ENCODE measurements at regions not wholly inside any gene's neighbourhood (a gene's known extent, or its start where the extent isn't known, plus 50 kb on each side); places are given as distances from the start of the nearest gene placed in this dataset.

DNA sequence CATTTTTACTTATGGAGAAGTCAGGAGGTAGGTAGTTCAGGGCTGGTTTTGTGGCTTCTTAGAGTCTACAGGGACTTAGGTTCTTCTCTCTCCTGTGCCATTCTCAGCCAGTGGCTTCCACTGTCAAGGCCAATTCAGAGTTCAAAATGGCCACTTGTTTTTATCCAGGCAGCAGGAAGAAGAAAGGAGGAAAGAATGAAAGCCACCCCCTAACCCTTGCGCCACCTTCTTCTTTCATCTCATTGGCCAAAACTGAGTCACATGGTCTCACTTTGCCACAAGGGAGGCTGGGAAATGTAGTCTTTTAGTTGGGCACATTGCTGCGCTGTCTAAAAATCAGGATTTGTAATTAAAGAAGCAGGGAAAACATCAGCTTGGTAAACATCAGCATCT is 60.8 kb upstream of the MED9 start:
- Histone ChIP-seq H3K36me3 (ENCODE audit: insufficient read depth) (no peaks in the 10 kb centered on the region), H3K27me3 (ENCODE audit: insufficient read depth) (no peaks in the 10 kb centered on the region), H2AFZ (no peak overlapping the region; the same call in 1 of the 2 replicates), H3F3A (replicated peaks; ENCODE audit: low read depth) (no peaks in the 10 kb centered on the region), H3K27ac (ENCODE audit: low read depth) (no peak overlapping the region), H3K9me2 (ENCODE audit: insufficient read depth) (peaks cover 11% of the 10 kb centered on the region), H3K4me1 (ENCODE audit: insufficient read depth) (no peaks in the 10 kb centered on the region), H4K20me1 (replicated peaks; ENCODE audit: insufficient read depth) (no peaks in the 10 kb centered on the region), H3K79me2 (replicated peaks; ENCODE audit: insufficient read depth) (no peaks in the 10 kb centered on the region), H3K4me3 (no peak overlapping the region), H3K4me2 (no peak overlapping the region)
- TF ChIP-seq, protein P1, sequence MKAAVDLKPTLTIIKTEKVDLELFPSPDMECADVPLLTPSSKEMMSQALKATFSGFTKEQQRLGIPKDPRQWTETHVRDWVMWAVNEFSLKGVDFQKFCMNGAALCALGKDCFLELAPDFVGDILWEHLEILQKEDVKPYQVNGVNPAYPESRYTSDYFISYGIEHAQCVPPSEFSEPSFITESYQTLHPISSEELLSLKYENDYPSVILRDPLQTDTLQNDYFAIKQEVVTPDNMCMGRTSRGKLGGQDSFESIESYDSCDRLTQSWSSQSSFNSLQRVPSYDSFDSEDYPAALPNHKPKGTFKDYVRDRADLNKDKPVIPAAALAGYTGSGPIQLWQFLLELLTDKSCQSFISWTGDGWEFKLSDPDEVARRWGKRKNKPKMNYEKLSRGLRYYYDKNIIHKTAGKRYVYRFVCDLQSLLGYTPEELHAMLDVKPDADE (IDR thresholded peaks at IDR 0.05) = peak; percentile 76
- TF ChIP-seq JUNB (IDR thresholded peaks at IDR 0.05; ENCODE audit: unreplicated experiment) = no peak
- Mint-ChIP-seq H3K4me3 (no peak overlapping the region), H3K27ac (peak overlapping the region; percentile 72), H3K9me3 (peaks cover 26% of the 10 kb centered on the region), H3K4me1 (peaks cover 4% of the 10 kb centered on the region), H3K36me3 (ENCODE audit: low read depth) (peaks cover 4% of the 10 kb centered on the region; the same call in 1 of the 3 replicates), H3K27me3 (ENCODE audit: insufficient read depth, low read depth, poor library complexity) (peaks cover 14% of the 10 kb centered on the region)
- ATAC-seq (peak; percentile 94), DNase-seq (ENCODE audit: low spot score) (peak; percentile 89)

DNA sequence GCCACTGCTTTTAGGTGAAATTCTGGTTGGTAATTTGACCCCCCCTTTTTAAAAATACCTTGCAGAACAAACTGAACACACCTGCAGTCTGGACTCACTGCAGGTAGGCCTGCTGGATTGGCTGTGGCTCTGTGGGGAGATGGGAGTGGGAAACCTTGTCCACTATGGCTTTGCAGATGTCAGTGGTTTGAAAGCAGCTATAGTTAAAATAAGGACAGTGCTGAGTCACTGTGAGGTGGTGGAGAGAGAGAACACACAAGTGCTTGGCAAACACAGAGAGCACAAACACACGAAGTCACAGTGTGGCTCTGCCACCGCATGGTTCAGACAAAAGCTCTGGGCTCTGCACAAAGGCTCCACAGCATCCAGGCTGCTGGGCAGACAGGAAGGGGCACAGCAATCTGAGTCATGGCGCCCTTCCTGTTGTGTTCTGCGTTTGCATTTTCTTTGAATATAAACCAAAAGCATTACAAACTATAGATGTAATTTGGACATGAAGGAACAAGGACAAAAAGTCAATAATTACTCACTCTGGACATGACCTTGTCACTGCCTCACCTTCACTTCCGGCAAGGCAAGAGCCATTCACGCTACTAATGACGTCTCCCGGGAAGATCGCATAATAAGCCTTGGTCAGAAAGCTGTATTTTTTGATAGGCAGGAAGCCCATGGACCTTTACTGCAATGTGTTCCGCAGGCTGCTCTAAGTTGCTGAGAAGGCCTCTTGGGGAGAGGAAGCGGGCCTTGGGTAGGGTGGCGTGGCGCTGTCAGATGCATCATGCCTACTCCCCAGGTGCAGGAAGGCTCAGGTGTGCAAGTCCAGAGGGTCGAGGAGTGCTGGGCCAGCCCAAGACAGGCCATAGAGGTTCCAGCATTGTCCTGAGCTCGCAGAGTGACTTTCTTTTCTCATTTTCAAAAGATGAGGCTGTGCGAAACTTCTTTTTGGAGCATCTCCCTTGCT is 60.1 kb upstream of the MED9 start:
- Histone ChIP-seq H3K36me3 (ENCODE audit: insufficient read depth) (no peaks in the 10 kb centered on the region), H2AFZ (peak overlapping the region; percentile 73; the same call in 1 of the 2 replicates), H3K4me3 (no peak overlapping the region), H4K20me1 (replicated peaks; ENCODE audit: insufficient read depth) (no peaks in the 10 kb centered on the region), H3K27ac (ENCODE audit: low read depth) (no peak overlapping the region), H3K9me2 (ENCODE audit: insufficient read depth) (peaks cover 11% of the 10 kb centered on the region), H3K79me2 (replicated peaks; ENCODE audit: insufficient read depth) (no peaks in the 10 kb centered on the region), H3K4me2 (no peak overlapping the region), H3F3A (replicated peaks; ENCODE audit: low read depth) (no peaks in the 10 kb centered on the region), H3K27me3 (ENCODE audit: insufficient read depth) (no peaks in the 10 kb centered on the region), H3K4me1 (ENCODE audit: insufficient read depth) (no peaks in the 10 kb centered on the region)
- H3K9me3 Mint-ChIP-seq = peaks cover 33% of the 10 kb centered on the region
- no peak for TF ChIP-seq NANOG (IDR thresholded peaks at IDR 0.05; ENCODE audit: borderline replicate concordance)
- TF ChIP-seq CREB1 (CRISPR knock-in tag; IDR thresholded peaks at IDR 0.05; ENCODE audit: low read depth) = no peak
- TF ChIP-seq, protein P2, sequence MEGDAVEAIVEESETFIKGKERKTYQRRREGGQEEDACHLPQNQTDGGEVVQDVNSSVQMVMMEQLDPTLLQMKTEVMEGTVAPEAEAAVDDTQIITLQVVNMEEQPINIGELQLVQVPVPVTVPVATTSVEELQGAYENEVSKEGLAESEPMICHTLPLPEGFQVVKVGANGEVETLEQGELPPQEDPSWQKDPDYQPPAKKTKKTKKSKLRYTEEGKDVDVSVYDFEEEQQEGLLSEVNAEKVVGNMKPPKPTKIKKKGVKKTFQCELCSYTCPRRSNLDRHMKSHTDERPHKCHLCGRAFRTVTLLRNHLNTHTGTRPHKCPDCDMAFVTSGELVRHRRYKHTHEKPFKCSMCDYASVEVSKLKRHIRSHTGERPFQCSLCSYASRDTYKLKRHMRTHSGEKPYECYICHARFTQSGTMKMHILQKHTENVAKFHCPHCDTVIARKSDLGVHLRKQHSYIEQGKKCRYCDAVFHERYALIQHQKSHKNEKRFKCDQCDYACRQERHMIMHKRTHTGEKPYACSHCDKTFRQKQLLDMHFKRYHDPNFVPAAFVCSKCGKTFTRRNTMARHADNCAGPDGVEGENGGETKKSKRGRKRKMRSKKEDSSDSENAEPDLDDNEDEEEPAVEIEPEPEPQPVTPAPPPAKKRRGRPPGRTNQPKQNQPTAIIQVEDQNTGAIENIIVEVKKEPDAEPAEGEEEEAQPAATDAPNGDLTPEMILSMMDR (conservative IDR thresholded peaks at IDR 0.05; ENCODE audit: low read depth in 2 of 2) = no peak
- TF ChIP-seq STAT1 (IDR thresholded peaks at IDR 0.05; ENCODE audit: unreplicated experiment) = no peak
- TF ChIP-seq, protein P3, sequence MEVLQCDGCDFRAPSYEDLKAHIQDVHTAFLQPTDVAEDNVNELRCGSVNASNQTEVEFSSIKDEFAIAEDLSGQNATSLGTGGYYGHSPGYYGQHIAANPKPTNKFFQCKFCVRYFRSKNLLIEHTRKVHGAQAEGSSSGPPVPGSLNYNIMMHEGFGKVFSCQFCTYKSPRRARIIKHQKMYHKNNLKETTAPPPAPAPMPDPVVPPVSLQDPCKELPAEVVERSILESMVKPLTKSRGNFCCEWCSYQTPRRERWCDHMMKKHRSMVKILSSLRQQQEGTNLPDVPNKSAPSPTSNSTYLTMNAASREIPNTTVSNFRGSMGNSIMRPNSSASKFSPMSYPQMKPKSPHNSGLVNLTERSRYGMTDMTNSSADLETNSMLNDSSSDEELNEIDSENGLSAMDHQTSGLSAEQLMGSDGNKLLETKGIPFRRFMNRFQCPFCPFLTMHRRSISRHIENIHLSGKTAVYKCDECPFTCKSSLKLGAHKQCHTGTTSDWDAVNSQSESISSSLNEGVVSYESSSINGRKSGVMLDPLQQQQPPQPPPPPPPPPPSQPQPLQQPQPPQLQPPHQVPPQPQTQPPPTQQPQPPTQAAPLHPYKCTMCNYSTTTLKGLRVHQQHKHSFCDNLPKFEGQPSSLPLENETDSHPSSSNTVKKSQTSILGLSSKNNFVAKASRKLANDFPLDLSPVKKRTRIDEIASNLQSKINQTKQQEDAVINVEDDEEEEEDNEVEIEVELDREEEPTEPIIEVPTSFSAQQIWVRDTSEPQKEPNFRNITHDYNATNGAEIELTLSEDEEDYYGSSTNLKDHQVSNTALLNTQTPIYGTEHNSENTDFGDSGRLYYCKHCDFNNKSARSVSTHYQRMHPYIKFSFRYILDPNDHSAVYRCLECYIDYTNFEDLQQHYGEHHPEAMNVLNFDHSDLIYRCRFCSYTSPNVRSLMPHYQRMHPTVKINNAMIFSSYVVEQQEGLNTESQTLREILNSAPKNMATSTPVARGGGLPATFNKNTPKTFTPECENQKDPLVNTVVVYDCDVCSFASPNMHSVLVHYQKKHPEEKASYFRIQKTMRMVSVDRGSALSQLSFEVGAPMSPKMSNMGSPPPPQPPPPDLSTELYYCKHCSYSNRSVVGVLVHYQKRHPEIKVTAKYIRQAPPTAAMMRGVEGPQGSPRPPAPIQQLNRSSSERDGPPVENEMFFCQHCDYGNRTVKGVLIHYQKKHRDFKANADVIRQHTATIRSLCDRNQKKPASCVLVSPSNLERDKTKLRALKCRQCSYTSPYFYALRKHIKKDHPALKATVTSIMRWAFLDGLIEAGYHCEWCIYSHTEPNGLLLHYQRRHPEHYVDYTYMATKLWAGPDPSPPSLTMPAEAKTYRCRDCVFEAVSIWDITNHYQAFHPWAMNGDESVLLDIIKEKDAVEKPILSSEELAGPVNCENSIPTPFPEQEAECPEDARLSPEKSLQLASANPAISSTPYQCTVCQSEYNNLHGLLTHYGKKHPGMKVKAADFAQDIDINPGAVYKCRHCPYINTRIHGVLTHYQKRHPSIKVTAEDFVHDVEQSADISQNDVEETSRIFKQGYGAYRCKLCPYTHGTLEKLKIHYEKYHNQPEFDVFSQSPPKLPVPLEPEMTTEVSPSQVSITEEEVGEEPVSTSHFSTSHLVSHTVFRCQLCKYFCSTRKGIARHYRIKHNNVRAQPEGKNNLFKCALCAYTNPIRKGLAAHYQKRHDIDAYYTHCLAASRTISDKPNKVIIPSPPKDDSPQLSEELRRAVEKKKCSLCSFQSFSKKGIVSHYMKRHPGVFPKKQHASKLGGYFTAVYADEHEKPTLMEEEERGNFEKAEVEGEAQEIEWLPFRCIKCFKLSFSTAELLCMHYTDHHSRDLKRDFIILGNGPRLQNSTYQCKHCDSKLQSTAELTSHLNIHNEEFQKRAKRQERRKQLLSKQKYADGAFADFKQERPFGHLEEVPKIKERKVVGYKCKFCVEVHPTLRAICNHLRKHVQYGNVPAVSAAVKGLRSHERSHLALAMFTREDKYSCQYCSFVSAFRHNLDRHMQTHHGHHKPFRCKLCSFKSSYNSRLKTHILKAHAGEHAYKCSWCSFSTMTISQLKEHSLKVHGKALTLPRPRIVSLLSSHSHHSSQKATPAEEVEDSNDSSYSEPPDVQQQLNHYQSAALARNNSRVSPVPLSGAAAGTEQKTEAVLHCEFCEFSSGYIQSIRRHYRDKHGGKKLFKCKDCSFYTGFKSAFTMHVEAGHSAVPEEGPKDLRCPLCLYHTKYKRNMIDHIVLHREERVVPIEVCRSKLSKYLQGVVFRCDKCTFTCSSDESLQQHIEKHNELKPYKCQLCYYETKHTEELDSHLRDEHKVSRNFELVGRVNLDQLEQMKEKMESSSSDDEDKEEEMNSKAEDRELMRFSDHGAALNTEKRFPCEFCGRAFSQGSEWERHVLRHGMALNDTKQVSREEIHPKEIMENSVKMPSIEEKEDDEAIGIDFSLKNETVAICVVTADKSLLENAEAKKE (CRISPR knock-in tag; IDR thresholded peaks at IDR 0.05) = no peak
- TF ChIP-seq POLR2AphosphoS5 (IDR thresholded peaks at IDR 0.05; ENCODE audit: low read depth) = no peak
- peaks cover 14% of the 10 kb centered on the region for H3K27me3 Mint-ChIP-seq (ENCODE audit: insufficient read depth, low read depth, poor library complexity)
- peaks cover 4% of the 10 kb centered on the region for H3K4me1 Mint-ChIP-seq
- H3K4me3 Mint-ChIP-seq = no peak overlapping the region
- H3K36me3 Mint-ChIP-seq (ENCODE audit: low read depth) = peaks cover 4% of the 10 kb centered on the region; the same call in 1 of the 3 replicates
- no peak; the same call in 2 of the 3 replicates for ATAC-seq
- peak overlapping the region; percentile 72 for H3K27ac Mint-ChIP-seq
- DNase-seq (ENCODE audit: low spot score) = no peak

Data from GM23338 (cell line).